ENCODE measurements at regions not wholly inside any gene's neighbourhood (a gene's known extent, or its start where the extent isn't known, plus 50 kb on each side); places are given as distances from the start of the nearest gene placed in this dataset.

- TF ChIP-seq, protein P1, sequence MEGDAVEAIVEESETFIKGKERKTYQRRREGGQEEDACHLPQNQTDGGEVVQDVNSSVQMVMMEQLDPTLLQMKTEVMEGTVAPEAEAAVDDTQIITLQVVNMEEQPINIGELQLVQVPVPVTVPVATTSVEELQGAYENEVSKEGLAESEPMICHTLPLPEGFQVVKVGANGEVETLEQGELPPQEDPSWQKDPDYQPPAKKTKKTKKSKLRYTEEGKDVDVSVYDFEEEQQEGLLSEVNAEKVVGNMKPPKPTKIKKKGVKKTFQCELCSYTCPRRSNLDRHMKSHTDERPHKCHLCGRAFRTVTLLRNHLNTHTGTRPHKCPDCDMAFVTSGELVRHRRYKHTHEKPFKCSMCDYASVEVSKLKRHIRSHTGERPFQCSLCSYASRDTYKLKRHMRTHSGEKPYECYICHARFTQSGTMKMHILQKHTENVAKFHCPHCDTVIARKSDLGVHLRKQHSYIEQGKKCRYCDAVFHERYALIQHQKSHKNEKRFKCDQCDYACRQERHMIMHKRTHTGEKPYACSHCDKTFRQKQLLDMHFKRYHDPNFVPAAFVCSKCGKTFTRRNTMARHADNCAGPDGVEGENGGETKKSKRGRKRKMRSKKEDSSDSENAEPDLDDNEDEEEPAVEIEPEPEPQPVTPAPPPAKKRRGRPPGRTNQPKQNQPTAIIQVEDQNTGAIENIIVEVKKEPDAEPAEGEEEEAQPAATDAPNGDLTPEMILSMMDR (conservative IDR thresholded peaks at IDR 0.05 in 1 of 2, IDR thresholded peaks at IDR 0.05 in 1 of 2; ENCODE audit: extremely low read depth in 1 of 2, insufficient read depth in 1 of 2, low read depth in 1 of 2, low read length in 2 of 2) = no peak
- TF ChIP-seq EZH2 (IDR thresholded peaks at IDR 0.05; ENCODE audit: borderline replicate concordance, low read length) = no peak
Observed at GRCh38 chr4:173635395-173635794, 105.4 kb upstream of the HAND2 start.

All from mammary epithelial cell (primary cell).